ENCODE measurements at regions not wholly inside any gene's neighbourhood (a gene's known extent, or its start where the extent isn't known, plus 50 kb on each side); places are given as distances from the start of the nearest gene placed in this dataset.
A peak's percentile ranks its signal among the peaks of the same experiment; 100 is the strongest.

DNA sequence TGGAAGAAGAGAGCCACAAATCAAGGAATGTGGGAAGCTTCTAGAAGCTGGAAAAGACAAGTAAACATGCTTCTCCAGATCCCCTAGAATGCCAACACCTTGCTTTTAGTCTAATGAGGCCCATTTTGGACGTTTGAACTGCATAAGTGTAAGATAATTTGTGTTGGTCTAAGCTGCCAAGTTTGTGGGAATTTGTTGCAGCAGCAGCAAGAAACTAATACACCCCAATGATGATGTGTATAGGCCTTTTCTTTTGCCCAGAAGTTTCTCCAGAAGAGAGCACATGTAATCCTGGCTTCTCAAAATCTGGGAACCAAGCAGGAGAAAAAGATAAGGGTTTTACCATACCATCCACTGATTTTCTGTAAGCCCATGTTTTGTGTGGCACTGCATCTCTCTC is 96.1 kb upstream of the DPT start:
- WGBS (ENCODE audit: low lambda C conversion rate) = 40% methylated on average over 1 of the region's 1 CpG
- ATAC-seq (no peak), FAIRE-seq (no peak), DNase-seq (ENCODE audit: low spot score) (no peak)
- intact Hi-C loops (cut with micrococcal nuclease; ENCODE audit: unreplicated experiment) (no loop called here), in situ Hi-C loops (cut with HindIII; ENCODE audit: extremely low pct_ligation_motif_present, low pct_unique_long_range_greater_than_20kb) (no loop called here)
- H3K4me2 ChIP-seq (ENCODE audit: low read depth, low read length) = no peak overlapping the region
- ChIA-PET POLR2A (no interaction called here), CTCF (ENCODE audit: low intra/inter-chr PET ratio, low total read pairs) (no interaction called here)
- H3K27ac ChIP-seq (ENCODE audit: extremely low read length, insufficient read depth, low read length) = no peak overlapping the region
- no peaks in the 10 kb centered on the region for H3K79me2 ChIP-seq (ENCODE audit: insufficient read depth, low read length)
- H3K36me3 ChIP-seq (replicated peaks in 1 of 2; ENCODE audit: control insufficient read depth in 1 of 2, insufficient read depth in 2 of 2, low read length in 2 of 2) = no peaks in the 10 kb centered on the region
- peaks cover 7% of the 10 kb centered on the region for H3K4me1 ChIP-seq (ENCODE audit: insufficient read depth, low read length)
- H3K9me3 ChIP-seq (ENCODE audit: low read length) = no peaks in the 10 kb centered on the region
- H3K9ac ChIP-seq (ENCODE audit: insufficient read depth, low read depth, low read length) = no peak overlapping the region
- H2AFZ ChIP-seq (ENCODE audit: low read length) = no peak overlapping the region
- TF ChIP-seq ZNF12 (CRISPR knock-in tag; IDR thresholded peaks at IDR 0.05) (peak; percentile 97), MED13 (CRISPR knock-in tag; IDR thresholded peaks at IDR 0.05) (no peak)
- H3K4me3 ChIP-seq (replicated peaks in 1 of 3; ENCODE audit: insufficient read depth in 1 of 3, low read depth in 2 of 3, low read length in 3 of 3) = no peak overlapping the region
- H3K27me3 ChIP-seq (ENCODE audit: control insufficient read depth in 1 of 2, insufficient read depth in 2 of 2, low read length in 2 of 2) = no peaks in the 10 kb centered on the region
- H4K20me1 ChIP-seq (ENCODE audit: insufficient read depth, low read length) = no peaks in the 10 kb centered on the region
- no TSS peak for BruUV-seq (replicated peaks)

DNA sequence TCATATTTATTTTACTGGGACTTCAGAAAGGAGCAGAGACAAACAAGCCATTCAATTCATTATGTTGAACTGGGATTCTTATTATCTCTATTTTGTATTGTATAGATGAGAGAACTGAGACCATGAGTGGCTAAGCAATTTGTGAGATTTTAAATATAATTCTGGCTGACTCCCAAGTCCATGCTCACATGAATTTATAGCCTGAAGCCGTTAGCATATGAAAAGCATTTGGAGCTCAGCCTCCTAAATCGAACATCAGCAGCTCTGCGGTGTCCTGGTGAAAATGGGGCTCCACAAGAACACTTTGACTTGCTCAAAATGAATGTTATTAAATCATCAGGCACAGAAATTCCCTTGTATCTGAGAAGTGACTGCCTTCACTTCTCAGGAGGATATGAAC is 96.8 kb upstream of the DPT start:
- in situ Hi-C loops (cut with HindIII; ENCODE audit: extremely low pct_ligation_motif_present, low pct_unique_long_range_greater_than_20kb) (no loop called here), intact Hi-C loops (cut with micrococcal nuclease; ENCODE audit: unreplicated experiment) (no loop called here)
- Histone ChIP-seq H3K27me3 (ENCODE audit: control insufficient read depth in 1 of 2, insufficient read depth in 2 of 2, low read length in 2 of 2) (no peaks in the 10 kb centered on the region), H3K79me2 (ENCODE audit: insufficient read depth, low read length) (no peaks in the 10 kb centered on the region), H3K9ac (ENCODE audit: insufficient read depth, low read depth, low read length) (no peak overlapping the region), H3K4me1 (ENCODE audit: insufficient read depth, low read length) (peaks cover 14% of the 10 kb centered on the region), H4K20me1 (ENCODE audit: insufficient read depth, low read length) (no peaks in the 10 kb centered on the region), H3K36me3 (replicated peaks in 1 of 2; ENCODE audit: control insufficient read depth in 1 of 2, insufficient read depth in 2 of 2, low read length in 2 of 2) (no peaks in the 10 kb centered on the region), H3K27ac (ENCODE audit: extremely low read length, insufficient read depth, low read length) (no peak overlapping the region), H2AFZ (ENCODE audit: low read length) (no peak overlapping the region), H3K4me3 (replicated peaks in 1 of 3; ENCODE audit: insufficient read depth in 1 of 3, low read depth in 2 of 3, low read length in 3 of 3) (no peak overlapping the region), H3K4me2 (ENCODE audit: low read depth, low read length) (no peak overlapping the region), H3K9me3 (ENCODE audit: low read length) (no peaks in the 10 kb centered on the region)
- ChIA-PET POLR2A (no interaction called here), CTCF (ENCODE audit: low intra/inter-chr PET ratio, low total read pairs) (no interaction called here)
- 91% methylated on average over 3 of the region's 3 CpGs for WGBS (ENCODE audit: low lambda C conversion rate)
- no peak for DNase-seq (ENCODE audit: low spot score)
- no peak for ATAC-seq
- no TSS peak for BruUV-seq (replicated peaks)
- no peak for FAIRE-seq
- TF ChIP-seq U2AF1 (optimal IDR thresholded peaks at IDR 0.05; ENCODE audit: low read depth, low read length) (no peak), HMG20A (CRISPR knock-in tag; IDR thresholded peaks at IDR 0.05; ENCODE audit: borderline replicate concordance) (no peak), ZNF552 (CRISPR knock-in tag; IDR thresholded peaks at IDR 0.05; ENCODE audit: borderline replicate concordance) (no peak), HOXA7 (CRISPR knock-in tag; IDR thresholded peaks at IDR 0.05) (no peak), MTF2 (CRISPR knock-in tag; IDR thresholded peaks at IDR 0.05; ENCODE audit: borderline replicate concordance) (no peak), HHEX (CRISPR knock-in tag; IDR thresholded peaks at IDR 0.05) (no peak), MED13 (CRISPR knock-in tag; IDR thresholded peaks at IDR 0.05) (no peak), TCF7 (IDR thresholded peaks at IDR 0.05; ENCODE audit: low read depth) (no peak)
- TF ChIP-seq, protein P1, sequence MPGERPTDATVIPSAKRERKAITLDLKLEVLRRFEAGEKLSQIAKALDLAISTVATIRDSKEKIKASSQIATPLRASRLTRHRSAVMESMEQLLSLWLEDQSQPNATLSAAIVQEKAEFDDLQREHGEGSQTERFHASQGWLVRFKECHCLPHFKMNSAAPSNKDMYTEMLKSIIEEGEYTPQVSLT (CRISPR knock-in tag; IDR thresholded peaks at IDR 0.05; ENCODE audit: borderline replicate concordance, low read depth) = no peak
- TF ChIP-seq, protein P2, sequence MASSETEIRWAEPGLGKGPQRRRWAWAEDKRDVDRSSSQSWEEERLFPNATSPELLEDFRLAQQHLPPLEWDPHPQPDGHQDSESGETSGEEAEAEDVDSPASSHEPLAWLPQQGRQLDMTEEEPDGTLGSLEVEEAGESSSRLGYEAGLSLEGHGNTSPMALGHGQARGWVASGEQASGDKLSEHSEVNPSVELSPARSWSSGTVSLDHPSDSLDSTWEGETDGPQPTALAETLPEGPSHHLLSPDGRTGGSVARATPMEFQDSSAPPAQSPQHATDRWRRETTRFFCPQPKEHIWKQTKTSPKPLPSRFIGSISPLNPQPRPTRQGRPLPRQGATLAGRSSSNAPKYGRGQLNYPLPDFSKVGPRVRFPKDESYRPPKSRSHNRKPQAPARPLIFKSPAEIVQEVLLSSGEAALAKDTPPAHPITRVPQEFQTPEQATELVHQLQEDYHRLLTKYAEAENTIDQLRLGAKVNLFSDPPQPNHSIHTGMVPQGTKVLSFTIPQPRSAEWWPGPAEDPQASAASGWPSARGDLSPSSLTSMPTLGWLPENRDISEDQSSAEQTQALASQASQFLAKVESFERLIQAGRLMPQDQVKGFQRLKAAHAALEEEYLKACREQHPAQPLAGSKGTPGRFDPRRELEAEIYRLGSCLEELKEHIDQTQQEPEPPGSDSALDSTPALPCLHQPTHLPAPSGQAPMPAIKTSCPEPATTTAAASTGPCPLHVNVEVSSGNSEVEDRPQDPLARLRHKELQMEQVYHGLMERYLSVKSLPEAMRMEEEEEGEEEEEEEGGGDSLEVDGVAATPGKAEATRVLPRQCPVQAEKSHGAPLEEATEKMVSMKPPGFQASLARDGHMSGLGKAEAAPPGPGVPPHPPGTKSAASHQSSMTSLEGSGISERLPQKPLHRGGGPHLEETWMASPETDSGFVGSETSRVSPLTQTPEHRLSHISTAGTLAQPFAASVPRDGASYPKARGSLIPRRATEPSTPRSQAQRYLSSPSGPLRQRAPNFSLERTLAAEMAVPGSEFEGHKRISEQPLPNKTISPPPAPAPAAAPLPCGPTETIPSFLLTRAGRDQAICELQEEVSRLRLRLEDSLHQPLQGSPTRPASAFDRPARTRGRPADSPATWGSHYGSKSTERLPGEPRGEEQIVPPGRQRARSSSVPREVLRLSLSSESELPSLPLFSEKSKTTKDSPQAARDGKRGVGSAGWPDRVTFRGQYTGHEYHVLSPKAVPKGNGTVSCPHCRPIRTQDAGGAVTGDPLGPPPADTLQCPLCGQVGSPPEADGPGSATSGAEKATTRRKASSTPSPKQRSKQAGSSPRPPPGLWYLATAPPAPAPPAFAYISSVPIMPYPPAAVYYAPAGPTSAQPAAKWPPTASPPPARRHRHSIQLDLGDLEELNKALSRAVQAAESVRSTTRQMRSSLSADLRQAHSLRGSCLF (CRISPR knock-in tag; IDR thresholded peaks at IDR 0.05; ENCODE audit: borderline replicate concordance) = no peak
- TF ChIP-seq, protein P3, sequence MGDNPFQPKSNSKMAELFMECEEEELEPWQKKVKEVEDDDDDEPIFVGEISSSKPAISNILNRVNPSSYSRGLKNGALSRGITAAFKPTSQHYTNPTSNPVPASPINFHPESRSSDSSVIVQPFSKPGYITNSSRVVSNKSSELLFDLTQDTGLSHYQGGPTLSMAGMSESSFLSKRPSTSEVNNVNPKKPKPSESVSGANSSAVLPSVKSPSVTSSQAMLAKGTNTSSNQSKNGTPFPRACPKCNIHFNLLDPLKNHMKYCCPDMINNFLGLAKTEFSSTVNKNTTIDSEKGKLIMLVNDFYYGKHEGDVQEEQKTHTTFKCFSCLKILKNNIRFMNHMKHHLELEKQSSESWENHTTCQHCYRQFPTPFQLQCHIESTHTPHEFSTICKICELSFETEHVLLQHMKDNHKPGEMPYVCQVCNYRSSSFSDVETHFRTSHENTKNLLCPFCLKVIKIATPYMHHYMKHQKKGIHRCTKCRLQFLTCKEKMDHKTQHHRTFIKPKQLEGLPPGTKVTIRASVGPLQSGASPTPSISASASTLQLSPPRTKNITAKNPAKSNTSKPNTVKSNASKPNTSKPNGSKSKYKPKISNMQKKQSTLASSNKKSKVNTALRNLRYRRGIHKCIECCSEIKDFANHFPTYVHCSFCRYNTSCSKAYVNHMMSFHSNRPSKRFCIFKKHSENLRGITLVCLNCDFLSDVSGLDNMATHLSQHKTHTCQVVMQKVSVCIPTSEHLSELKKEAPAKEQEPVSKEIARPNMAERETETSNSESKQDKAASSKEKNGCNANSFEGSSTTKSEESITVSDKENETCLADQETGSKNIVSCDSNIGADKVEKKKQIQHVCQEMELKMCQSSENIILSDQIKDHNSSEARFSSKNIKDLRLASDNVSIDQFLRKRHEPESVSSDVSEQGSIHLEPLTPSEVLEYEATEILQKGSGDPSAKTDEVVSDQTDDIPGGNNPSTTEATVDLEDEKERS (CRISPR knock-in tag; IDR thresholded peaks at IDR 0.05) = no peak
